ENCODE measurements at regions not wholly inside any gene's neighbourhood (a gene's known extent, or its start where the extent isn't known, plus 50 kb on each side); places are given as distances from the start of the nearest gene placed in this dataset.

DNA sequence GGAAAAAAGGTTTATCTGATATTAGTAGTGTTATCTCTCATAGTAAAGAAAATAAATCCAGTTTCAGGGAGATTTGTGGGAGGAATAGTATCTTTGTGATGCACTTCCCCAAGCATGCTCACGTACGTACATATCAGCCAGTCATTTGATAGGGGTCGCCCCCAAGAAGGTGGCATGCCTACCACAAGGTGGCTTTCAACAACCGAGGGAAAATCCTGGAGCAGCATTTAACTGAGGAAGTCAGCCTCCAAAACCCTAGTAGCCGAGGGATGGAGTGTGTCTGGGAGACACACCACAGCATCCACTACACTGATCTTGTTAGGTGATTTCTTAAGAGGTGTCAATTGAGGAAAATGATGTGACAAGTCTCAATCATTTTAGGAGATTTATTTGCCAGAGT lies 623.9 kb downstream of the NYAP2 start:
- DNase-seq = no peak

DNA sequence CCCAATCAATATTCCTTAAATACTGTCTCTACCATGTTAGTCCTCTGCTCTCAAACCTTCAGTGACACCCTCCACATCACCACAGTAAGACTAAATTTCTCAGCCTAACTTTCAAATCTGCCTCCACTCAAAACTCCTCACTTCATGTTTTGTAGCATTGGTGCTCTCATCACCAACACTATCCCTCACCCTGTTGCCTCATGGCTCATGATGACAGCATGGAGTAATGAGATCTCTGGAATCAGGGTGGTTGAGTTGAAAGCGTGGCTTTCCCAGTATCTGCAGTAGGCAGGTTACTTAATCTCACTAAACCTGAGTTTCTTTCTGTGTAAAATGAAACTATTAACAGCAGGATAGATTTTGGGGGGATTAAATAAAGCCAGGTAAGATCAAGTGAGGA lies 621.4 kb downstream of the NYAP2 start:
- no peak for DNase-seq

DNA sequence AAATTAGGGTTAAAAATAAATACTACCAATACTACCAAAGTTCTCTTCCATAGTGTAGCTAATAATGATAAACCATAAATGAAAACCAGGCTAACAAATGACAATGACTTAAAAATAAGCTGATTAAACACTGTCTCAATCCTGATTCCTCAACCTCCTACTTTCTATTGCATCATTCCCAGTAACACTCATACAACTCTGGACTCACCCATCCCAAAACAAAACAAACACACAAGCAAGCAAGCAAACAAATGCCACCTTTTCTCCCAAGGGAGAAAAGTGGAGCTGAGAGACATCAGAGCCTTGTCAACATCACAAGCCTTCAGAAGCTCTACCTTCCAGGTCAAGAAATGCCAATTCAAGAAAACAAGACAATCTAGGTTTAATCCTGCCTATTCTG lies 620.7 kb downstream of the NYAP2 start:
- DNase-seq = no peak

DNA sequence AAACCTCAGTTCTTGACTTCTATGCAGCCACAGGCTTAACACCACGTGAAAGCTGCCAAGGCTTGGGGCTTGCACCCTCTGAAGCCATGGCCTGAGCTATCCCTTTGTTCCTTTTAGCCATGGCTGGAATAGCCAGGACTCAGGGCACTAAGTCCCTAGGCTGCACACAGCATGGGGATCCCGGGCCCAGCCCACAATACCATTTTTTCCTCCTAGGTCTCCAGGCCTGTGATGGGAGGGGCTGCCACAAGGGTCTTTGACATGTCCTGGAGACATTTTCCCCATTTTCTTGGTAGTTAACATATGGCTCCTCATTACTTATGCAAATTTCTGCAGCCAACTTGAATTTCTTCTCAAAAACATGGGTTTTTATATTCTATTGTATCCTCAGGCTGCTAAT lies 619.1 kb downstream of the NYAP2 start:
- no peak for DNase-seq

DNA sequence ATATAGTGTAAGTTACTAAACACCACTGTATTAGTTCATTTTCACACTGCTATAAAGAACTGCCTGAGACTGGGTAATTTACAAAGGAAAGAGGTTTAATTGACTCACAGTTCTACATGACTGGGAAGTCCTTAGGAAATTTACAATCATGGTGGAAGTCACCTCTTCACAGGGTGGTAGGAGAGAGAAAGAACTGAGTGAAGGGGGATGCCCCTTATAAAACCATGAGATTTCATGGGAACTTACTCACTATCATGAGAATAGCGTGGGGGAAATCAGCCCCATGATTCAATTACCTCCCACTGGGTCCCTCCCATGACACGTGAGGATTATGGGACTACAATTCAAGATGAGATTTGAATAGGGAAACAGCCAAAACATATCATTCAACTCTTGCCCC lies 618.0 kb downstream of the NYAP2 start:
- DNase-seq = no peak

DNA sequence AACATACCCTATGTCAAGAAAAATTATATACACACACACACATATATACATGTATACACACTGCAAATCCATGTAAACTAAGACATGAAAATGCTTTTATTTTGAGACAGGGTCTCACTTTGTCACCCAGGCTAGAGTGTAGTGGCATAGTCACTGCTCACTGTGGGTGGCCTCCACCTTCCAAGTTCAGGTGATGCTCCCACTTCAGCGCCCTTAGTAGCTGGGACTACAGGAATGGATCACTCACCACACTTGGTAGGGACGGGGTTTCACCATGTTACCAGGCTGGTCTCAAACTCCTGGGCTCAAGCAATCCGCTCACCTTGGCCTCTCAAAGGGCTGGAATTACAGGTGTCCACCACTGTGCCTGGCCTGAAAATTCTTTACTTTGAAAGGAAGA lies 617.6 kb downstream of the NYAP2 start:
- no peak for DNase-seq

DNA sequence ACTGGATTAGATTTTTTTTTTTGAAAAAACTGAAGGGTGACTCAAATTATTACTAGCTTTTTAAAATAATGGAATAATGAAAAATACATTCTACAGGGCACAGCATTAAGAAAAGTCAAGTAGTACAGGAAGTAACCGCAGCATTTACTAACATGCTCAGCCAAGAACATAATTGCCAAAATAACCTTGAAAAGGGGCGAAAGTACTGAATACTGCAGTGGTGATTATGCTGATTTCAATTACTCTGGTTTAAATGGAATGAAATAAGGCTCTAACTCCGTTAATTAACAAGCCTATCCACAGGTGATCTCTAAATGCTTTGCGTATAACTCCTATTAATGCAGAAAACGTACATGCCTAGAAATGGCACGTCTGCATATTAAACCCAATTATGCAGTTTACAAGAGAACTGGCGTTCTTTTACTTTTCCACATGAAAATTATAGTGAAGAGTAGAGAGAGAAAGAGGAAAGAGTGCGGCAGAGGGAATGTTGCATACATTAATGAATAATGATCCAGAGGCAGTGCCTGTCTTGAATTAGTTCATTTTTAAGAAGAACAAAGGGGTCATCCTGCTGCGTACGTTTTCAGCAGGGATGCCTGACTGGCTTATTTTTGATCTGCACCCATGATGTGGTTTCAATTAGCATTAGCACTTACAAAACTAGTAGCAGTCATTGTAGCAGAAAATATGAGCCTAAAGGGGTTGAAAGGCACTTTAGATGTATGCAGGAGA lies 612.4 kb downstream of the NYAP2 start:
- DNase-seq = no peak

DNA sequence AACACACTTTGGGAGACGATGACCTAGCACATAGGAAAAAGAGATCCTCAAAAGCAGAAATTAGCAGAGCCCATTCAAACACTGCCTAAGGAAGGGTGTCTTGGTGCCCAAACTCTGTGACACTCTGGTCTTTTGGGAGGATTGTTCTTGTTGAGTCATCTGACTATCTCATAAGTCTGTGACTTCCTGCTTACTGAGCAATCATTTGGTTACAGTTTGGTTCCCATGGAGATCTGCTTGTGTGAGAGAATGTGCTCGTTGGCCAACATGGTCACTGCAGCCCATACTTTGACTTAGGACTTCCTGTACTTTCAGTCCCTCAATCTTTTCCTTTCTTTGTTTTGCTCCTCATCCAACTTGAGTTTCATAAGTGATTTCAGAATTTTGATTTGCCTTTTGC lies 602.9 kb downstream of the NYAP2 start:
- no peak for DNase-seq

DNA sequence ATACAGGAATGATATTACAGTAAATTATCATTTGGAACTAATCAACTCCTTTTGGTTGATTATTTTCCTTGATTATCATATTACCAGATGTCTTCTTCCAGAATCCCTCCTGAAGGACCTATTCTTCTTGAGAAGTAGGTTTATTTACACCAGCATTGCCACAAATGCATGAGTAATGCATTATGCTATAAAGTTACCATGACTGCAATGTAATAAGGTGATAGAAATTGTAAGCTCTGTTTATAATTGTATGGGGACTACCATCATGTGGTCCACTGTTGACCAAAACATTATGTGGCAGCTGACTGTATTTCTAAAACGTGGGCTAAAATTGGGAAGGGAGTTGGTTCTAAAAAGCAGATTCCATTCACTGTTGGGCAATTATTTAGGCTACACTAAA lies 602.2 kb downstream of the NYAP2 start:
- DNase-seq = no peak

DNA sequence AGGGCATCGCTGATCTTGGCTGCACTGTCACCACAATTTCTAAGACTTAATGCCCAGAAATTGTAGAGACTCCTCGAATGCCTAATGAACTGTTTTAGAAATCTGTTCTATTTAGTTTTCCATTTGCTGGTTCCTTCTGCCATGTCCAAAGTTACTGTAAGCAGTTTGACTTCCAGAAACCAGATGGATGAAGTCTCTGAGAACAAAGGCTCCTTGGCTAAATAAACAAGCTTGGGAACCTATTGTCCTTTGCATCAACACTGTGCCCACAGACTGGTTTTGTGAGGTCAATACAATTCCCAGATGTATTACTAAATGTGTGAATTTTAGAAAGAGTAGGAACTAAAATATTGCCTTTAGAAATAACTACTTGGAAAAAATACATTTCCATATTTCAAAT lies 600.2 kb downstream of the NYAP2 start:
- DNase-seq = no peak

DNA sequence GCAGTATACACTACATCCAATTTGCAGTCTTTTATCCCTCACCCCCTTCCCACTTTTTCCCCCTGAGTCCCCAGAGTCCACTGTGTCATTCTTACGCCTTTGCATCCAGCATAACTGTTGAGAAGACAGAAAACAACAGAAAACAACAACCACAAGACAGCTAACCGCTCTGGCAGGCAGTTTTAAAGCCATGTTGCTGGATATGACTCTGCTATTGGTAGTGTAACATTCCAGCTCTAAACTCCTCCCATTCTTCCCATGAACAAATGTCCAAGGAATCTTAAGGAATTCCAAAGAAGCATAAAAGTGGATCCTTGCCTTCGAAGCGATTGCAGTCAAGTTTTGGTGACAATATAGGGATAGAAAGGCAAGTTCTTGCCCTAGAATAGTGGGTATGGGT lies 599.1 kb downstream of the NYAP2 start:
- DNase-seq = no peak

DNA sequence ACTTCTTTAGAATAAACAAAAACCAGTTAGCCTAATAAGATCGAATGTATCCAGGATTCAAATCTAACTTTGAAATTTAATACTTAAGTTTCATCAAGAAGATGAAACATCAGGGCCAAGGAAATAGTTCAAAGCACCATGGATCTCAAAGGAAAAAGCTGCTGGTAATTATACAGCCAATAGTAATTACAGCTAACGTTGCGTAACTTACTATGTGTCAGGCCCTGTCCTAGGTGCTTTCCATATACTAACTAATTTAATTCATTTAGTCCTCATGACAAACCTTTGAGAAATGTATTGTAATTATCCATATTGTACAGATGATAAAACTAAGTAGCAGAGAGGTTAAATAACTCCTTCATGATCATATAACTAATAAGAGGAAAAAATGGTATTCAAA lies 598.6 kb downstream of the NYAP2 start:
- DNase-seq = no peak

DNA sequence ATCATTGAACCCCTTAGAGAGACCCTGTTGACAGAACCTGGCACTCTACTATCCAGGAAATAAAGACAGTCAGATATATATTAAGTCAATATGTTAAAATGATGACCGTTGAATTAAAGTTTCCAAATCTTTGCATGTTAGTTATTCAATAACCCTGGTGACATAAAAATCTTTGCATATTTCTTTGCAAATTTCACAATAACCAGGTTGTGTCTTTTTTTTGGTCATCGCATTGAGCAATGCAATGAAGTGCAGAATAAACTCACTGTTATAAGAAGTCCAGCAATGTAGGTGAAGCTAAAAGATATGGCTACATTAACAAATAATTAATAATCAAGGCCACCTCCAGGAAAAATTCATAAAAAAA lies 596.9 kb downstream of the NYAP2 start:
- DNase-seq = no peak

DNA sequence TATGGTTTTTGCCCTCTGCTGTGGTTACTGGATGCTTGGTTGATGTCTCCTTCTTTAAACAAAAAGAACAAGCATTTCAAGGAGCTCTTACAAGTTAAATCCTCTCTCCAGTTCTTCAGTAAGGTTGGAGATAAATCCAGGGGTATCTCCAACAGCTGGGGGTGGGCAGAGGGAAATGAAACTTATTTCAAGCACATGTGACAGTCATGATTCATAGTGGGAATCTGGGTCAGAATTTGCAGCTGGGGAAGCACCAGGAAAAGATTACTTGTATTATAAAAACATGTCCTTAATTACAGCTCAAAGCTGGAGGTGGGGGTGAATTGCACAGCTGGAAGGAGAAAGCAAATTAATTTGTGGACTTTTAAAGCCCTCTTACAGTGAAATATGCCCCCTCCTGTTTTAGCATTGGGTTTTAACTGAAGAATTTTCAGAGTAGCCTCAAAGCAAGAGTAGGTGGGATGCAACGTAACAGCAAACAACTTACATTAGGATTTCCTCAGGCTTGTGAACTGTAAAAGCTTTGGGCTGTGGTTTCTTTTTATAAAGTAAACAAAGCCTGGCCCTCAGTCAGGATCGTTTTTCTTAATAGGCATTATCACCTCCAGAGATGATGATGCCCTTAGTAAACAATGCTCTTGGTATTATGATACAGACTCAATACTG lies 596.4 kb downstream of the NYAP2 start:
- DNase-seq = no peak

DNA sequence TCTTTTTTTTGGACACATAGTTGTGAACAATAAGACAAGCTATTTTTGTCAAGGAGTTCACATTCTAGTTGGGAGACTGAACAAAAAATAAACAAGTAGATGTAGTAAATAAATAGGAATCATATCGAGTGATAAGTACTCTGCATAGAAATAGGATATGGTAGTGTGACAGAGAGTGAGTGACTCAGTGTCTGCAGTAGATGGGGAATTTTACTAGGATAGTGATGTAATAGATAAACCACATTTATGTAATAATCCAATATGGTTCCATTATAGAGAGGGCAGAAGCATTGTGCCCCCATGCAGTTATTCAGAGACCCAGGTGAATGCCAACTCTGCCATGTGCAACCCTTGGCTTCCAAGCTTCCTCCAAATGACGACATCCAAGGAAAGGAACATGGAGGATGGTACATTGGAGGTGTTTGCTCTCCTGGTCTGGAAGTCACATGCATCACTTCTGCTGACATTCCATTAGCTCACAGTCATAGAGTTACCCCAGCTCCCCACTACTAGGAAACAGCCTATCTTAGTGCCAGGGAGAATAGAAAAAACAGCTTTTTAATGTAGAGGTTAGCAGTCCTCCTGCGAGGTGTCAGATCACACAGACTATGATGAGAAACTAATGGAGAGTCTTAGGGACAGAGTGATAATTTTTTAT lies 595.4 kb downstream of the NYAP2 start:
- DNase-seq = no peak

DNA sequence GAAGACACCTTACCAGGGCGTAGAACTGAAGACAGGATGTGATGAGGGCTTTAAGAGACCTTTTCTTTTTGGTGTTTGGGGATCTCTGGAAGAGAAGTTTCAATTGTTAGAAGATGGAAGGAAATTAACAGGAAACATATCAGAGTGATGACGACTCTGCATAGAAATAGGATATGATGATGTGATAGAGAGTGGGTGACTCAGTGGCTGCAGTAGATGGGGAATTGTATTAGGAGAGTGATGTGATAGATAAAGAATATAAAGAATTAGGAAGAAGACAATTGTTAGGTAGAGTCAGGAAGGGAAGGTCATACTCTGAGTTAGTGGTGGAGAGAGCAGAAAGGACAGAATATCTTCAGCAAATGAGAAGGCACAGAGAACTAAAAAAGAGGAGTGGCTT lies 593.9 kb downstream of the NYAP2 start:
- DNase-seq = no peak

DNA sequence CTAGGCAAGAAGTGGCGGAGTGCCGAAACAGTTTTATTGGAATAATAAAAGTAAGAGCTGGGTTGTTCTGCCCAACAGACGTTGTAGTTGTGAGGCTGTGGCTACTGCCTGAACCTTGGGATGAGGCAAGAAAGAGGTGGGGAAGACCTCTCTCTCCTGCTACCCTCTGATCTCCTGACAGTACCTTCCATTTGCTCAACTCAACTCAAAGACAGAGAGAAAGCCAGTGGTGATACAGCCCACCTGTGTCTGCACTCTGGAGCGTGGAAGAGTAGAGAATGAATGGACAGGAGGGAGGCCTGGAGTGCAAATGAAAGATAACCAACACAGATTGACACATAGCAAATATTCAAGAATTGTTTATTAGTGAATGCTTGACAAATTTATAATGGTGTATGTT lies 590.3 kb downstream of the NYAP2 start:
- no peak for DNase-seq

DNA sequence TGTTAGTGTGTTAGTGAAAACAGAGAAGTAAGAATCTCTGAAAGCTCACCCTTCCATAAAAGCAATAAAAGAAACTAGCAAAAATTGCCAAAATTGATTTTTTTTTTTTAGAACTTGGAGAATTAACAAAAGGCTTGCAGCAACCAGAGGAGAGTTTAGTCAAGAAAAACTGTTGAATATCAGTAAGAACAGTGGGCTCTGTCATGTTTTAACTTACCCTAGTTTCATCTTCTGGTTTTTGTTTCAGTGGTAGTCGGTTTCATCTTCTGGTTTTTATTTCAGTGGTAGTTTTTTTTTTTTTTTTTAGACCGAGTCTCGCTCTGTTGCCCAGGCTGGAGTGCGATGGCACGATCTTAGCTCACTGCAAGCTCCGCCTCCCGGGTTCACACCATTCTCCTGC lies 580.9 kb downstream of the NYAP2 start:
- DNase-seq = no peak

DNA sequence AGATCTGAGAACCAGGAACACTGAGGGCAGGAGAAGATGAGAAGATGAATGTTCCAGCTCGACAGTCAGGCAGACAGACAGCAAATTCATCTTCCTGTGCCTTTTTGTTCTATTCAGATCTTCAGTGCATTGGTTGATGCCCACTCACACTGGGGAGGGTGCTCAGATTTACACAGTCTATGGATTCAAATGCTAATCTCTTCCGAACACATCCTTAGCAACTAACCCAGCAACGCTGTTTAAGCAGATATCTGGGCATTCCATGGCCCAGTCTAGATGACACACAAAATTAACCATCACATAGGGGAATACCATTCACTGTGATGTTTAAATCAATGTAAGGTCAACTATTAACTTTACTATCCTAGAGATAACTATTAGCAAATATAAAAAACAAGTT lies 571.9 kb downstream of the NYAP2 start:
- no peak for DNase-seq

DNA sequence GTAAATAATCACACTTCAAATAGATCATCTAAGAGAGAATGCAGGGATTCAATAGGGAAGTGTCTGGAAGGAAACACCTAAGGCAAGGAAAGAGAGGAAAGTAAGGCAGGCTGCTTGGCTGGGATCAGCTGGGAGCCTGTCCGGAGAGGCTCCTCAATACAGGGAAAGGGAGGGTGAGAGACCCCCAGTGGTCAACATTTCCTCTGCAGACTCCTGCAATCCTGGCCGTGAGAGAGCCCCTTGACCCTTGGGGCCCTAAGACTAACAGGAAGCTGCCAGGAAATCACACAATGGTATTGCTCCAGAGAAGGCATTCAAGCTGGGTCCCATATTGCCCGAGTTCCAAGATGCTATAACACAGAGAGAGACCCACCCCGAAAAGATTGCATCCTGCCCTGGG lies 549.4 kb downstream of the NYAP2 start:
- no peak for DNase-seq

DNA sequence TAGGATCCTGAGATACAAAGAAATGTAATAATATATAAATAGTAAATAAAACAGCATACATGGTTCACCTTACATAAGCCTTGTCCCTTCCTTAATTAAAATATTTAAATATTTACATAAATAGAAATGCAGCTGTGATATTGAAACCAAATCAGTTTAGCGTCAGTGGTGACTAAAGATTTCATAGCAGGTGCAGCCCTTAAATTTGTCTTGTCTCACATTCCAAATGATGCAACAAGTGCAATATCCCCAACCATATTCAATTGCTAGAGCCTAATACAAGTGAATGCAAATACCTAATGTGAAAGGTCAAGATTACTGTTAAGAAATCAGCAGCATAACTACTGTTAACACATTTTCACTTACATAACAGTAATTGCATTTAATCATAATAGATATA lies 539.5 kb downstream of the NYAP2 start:
- no peak for DNase-seq

DNA sequence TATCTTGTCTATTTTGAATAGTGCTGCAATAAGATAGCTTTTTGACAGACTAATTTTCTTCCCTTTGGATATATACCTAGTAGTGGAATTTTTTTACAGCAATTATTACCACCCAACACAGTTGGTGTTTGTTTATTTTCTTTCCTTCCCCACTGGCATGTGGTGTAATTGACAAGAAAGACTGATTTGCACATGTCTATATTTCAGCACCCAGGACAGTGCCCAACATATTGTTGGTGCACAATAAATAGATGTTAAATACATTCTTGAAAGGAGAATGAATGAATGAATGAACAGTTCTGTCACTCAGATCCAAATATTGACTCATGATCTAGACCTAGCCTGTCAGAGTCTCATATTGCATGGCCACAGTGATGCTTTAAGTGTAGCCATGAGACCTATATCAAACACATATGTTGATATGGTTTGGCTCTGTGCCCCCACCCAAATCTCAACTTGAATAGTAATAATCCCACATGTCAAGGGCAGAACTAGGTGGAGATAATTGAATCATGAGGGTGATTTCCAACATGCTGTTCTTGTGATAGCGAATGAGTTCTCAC lies 538.2 kb downstream of the NYAP2 start:
- no peak for DNase-seq

DNA sequence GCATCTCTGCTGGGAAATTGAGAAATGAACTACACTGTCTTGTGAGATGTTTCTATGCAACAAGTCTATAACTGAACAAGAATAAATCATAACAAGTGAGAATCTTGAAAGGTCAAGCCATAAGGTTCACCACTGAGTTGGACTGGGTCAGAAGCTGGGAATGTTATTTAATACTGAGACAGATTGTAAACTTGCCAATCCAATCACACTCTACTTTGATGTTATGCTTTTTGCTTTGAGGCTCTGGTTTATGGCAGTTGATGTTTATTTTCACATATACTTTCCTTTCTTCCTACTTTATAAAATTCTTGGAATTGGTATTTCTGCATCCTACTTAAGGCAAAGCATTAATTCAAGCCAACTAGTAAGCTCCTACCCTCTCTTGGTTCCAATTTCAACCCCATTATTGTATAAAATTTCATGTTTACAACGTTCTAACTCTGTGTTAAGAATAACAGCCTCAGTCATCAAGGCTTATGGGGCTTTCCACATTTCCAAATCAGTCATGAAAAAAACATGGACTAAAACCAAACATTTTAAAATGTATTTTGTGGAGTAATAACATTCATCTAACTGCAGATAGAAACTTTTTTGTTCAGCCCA lies 533.4 kb downstream of the NYAP2 start:
- DNase-seq = no peak

DNA sequence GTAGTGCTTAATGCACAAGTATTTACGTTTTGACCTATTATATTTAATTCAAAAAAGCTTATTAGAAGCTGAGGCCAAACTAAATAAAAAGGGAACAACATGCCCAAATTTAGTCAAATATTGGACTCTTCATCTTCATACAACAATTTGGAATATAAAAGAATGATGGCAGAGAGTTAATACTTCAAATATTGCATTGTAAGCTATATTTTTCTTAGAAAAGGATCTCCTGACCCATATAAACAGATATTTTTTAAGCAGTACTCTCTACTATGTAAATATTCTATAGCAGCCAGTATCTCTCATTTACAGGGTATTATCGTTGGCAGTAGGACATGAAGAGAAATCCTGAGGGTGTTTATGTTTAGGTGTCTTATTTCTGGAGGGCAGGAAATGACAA lies 531.2 kb downstream of the NYAP2 start:
- no peak for DNase-seq

Data from dermis blood vessel endothelial cell (primary cell).